ENCODE measurements at regions not wholly inside any gene's neighbourhood (a gene's known extent, or its start where the extent isn't known, plus 50 kb on each side); places are given as distances from the start of the nearest gene placed in this dataset.

GRCh38 chr13:106815545-106815944 lies 247.6 kb upstream of the ARGLU1 start:
- Mint-ChIP-seq H3K27me3 (ENCODE audit: low read depth) (peaks cover 6% of the 10 kb centered on the region), H3K9me3 (ENCODE audit: low read depth) (no peaks in the 10 kb centered on the region), H3K36me3 (ENCODE audit: low read depth) (no peaks in the 10 kb centered on the region), H3K4me1 (ENCODE audit: low read depth) (no peaks in the 10 kb centered on the region), H3K27ac (ENCODE audit: unreplicated experiment) (no peak overlapping the region), H3K4me3 (ENCODE audit: unreplicated experiment) (no peak overlapping the region)
- TF ChIP-seq, protein P1, sequence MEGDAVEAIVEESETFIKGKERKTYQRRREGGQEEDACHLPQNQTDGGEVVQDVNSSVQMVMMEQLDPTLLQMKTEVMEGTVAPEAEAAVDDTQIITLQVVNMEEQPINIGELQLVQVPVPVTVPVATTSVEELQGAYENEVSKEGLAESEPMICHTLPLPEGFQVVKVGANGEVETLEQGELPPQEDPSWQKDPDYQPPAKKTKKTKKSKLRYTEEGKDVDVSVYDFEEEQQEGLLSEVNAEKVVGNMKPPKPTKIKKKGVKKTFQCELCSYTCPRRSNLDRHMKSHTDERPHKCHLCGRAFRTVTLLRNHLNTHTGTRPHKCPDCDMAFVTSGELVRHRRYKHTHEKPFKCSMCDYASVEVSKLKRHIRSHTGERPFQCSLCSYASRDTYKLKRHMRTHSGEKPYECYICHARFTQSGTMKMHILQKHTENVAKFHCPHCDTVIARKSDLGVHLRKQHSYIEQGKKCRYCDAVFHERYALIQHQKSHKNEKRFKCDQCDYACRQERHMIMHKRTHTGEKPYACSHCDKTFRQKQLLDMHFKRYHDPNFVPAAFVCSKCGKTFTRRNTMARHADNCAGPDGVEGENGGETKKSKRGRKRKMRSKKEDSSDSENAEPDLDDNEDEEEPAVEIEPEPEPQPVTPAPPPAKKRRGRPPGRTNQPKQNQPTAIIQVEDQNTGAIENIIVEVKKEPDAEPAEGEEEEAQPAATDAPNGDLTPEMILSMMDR (IDR thresholded peaks at IDR 0.05), result no peak
- DNase-seq (ENCODE audit: low spot score), result no peak

- H3K4me3 Mint-ChIP-seq (ENCODE audit: unreplicated experiment), result no peak overlapping the region
- no peaks in the 10 kb centered on the region for H3K9me3 Mint-ChIP-seq (ENCODE audit: low read depth)
- no peak for DNase-seq (ENCODE audit: low spot score)
- no peaks in the 10 kb centered on the region for H3K4me1 Mint-ChIP-seq (ENCODE audit: low read depth)
- TF ChIP-seq, protein P1 (IDR thresholded peaks at IDR 0.05), result no peak
- H3K27me3 Mint-ChIP-seq (ENCODE audit: low read depth), result peaks cover 6% of the 10 kb centered on the region
- no peak overlapping the region for H3K27ac Mint-ChIP-seq (ENCODE audit: unreplicated experiment)
- H3K36me3 Mint-ChIP-seq (ENCODE audit: low read depth), result no peaks in the 10 kb centered on the region
These were observed 246.5 kb upstream of the ARGLU1 start for GRCh38 chr13:106814463-106814862.

DNA sequence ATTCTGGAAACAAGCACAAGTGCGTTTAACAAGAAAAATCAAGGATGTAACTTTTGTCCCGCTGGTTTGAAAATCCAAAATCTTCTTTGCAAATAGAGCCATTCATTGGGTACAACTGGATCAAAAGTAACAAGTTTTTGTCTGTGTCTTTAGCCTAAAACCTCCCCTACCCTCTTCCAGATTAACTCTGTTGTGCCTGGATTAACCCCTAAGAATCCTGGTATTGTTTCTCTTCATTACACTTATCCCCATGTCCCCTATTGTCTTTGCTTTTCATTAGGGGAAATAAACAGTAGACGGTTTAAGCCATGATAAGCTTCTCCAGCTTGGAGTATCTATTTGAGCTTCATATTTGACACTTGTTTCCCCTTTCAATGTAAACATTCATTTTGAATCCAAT lies 242.1 kb upstream of the ARGLU1 start:
- no peaks in the 10 kb centered on the region for H3K36me3 Mint-ChIP-seq (ENCODE audit: low read depth)
- H3K9me3 Mint-ChIP-seq (ENCODE audit: low read depth), result no peaks in the 10 kb centered on the region
- H3K27ac Mint-ChIP-seq (ENCODE audit: unreplicated experiment), result no peak overlapping the region

GRCh38 chr13:106804991-106805390 lies 237.1 kb upstream of the ARGLU1 start:
- Mint-ChIP-seq H3K9me3 (ENCODE audit: low read depth) (no peaks in the 10 kb centered on the region), H3K27me3 (ENCODE audit: low read depth) (peaks cover 3% of the 10 kb centered on the region), H3K27ac (ENCODE audit: unreplicated experiment) (no peak overlapping the region), H3K4me1 (ENCODE audit: low read depth) (no peaks in the 10 kb centered on the region), H3K36me3 (ENCODE audit: low read depth) (no peaks in the 10 kb centered on the region), H3K4me3 (ENCODE audit: unreplicated experiment) (no peak overlapping the region)
- TF ChIP-seq, protein P1 (IDR thresholded peaks at IDR 0.05), result no peak
- no peak for DNase-seq (ENCODE audit: low spot score)

More for the DNA sequence above, 242.1 kb upstream of the ARGLU1 start:
- Mint-ChIP-seq H3K4me1 (ENCODE audit: low read depth) (no peaks in the 10 kb centered on the region), H3K4me3 (ENCODE audit: unreplicated experiment) (no peak overlapping the region), H3K27me3 (ENCODE audit: low read depth) (peaks cover 9% of the 10 kb centered on the region)
- TF ChIP-seq, protein P1 (IDR thresholded peaks at IDR 0.05), result no peak
- DNase-seq (ENCODE audit: low spot score), result no peak

GRCh38 chr13:106802917-106803316 lies 235.0 kb upstream of the ARGLU1 start:
- Mint-ChIP-seq H3K27me3 (ENCODE audit: low read depth) (peaks cover 5% of the 10 kb centered on the region), H3K36me3 (ENCODE audit: low read depth) (no peaks in the 10 kb centered on the region), H3K9me3 (ENCODE audit: low read depth) (no peaks in the 10 kb centered on the region), H3K4me1 (ENCODE audit: low read depth) (no peaks in the 10 kb centered on the region), H3K27ac (ENCODE audit: unreplicated experiment) (no peak overlapping the region), H3K4me3 (ENCODE audit: unreplicated experiment) (no peak overlapping the region)
- DNase-seq (ENCODE audit: low spot score), result no peak
- TF ChIP-seq, protein P1 (IDR thresholded peaks at IDR 0.05), result no peak

Measured in chondrocyte (in vitro differentiated cells).